IMR-90 (cell line): ENCODE measurements at regions not wholly inside any gene's neighbourhood (a gene's known extent, or its start where the extent isn't known, plus 50 kb on each side); places are given as distances from the start of the nearest gene placed in this dataset.

ENCODE experiments used
- ATAC-seq: fragments of 200-7000 bp; cut with Tn5 transposase; 2 replicates; pipeline ENCODE4 v1.9.1; 2020; ENCODE audit warnings: low read depth, mild to moderate bottlenecking, moderate library complexity
- BruUV-seq: library from RNA; stranded (reverse); fragments of 400-500 nt; replicated peaks from 2 replicates; lab custom pipeline; 2021; lab: Mats Ljungman, UMichigan
- CTCF ChIA-PET: fragments of 300-600 bp; formaldehyde crosslinking; extraction: SDS; loops from one replicate; lab custom pipeline; 2021; ENCODE audit warnings: antibody characterized with exemption; lab: Yijun Ruan, JAX
- POLR2A ChIA-PET: fragments of 300-600 bp; sonication (Branson Sonifier 250); formaldehyde crosslinking; loops from one replicate; lab custom pipeline; 2022; ENCODE audit warnings: antibody characterized with exemption; ENCODE audit not compliant: unreplicated experiment; lab: Charles Lee
- DNase-seq: peaks from one replicate; pipeline ENCODE4 v3.0.0; 2013
- H2AFZ ChIP-seq: replicated peaks from 2 replicates; pipeline ENCODE3; 2013; ENCODE audit warnings: low read length, mild to moderate bottlenecking; ENCODE audit not compliant: poor library complexity
- H2AK5ac ChIP-seq: 2 replicates; pipeline ENCODE4 v1.6.1; 2013; ENCODE audit warnings: low read depth, low read length, inconsistent platforms
- H2AK9ac ChIP-seq: replicated peaks from 2 replicates; pipeline ENCODE3; 2013; ENCODE audit warnings: mild to moderate bottlenecking, low read depth, low read length, moderate library complexity; ENCODE audit not compliant: poor library complexity
- H2BK120ac ChIP-seq: 2 replicates; pipeline ENCODE4 v1.6.1; 2013; ENCODE audit warnings: low read depth, low read length, inconsistent platforms
- H2BK15ac ChIP-seq: 3 replicates; pipeline ENCODE4 v1.6.1; 2013; ENCODE audit warnings: low read depth, low read length, inconsistent platforms
- H2BK20ac ChIP-seq: 2 replicates; pipeline ENCODE4 v1.6.1; 2013; ENCODE audit warnings: low read depth, mild to moderate bottlenecking, inconsistent platforms, low read length, moderate library complexity
- H2BK5ac ChIP-seq: 2 replicates; pipeline ENCODE4 v1.6.1; 2013; ENCODE audit warnings: mild to moderate bottlenecking, low read depth, low read length, inconsistent platforms; ENCODE audit not compliant: poor library complexity, severe bottlenecking
- H3K14ac ChIP-seq: replicated peaks from 2 replicates; pipeline ENCODE4 v1.6.1; 2013; ENCODE audit warnings: low read depth, low read length, inconsistent platforms
- H3K18ac ChIP-seq: 2 replicates; pipeline ENCODE4 v1.6.1; 2013; ENCODE audit warnings: low read depth, low read length, control low read depth
- H3K23ac ChIP-seq: 2 replicates; pipeline ENCODE4 v1.6.1; 2013; ENCODE audit warnings: low read depth, low read length, inconsistent platforms
- H3K27ac ChIP-seq: 2 replicates; pipeline ENCODE4 v1.5.1; 2013; ENCODE audit warnings: mild to moderate bottlenecking, control low read depth, low read length; ENCODE audit not compliant: insufficient read depth
- H3K27me3 ChIP-seq: 2 replicates; pipeline ENCODE4 v1.6.1; 2013; ENCODE audit warnings: low read length; ENCODE audit not compliant: control insufficient read depth, insufficient read depth
- H3K36me3 ChIP-seq: 2 replicates; pipeline ENCODE4 v1.6.1; 2013; ENCODE audit warnings: low read length, mixed read lengths; ENCODE audit not compliant: control insufficient read depth, insufficient read depth
- H3K4ac ChIP-seq: 2 replicates; pipeline ENCODE4 v1.6.1; 2013; ENCODE audit warnings: low read depth, low read length, inconsistent platforms
- H3K4me1 ChIP-seq: 2 replicates; pipeline ENCODE4 v1.6.1; 2013; ENCODE audit warnings: low read length, mixed read lengths; ENCODE audit not compliant: control insufficient read depth, insufficient read depth
- H3K4me2 ChIP-seq: 2 replicates; pipeline ENCODE4 v1.6.1; 2013; ENCODE audit warnings: low read depth, mild to moderate bottlenecking, control low read depth, low read length, moderate library complexity
- H3K4me3 ChIP-seq: 2 replicates; pipeline ENCODE4 v1.5.1; 2013; ENCODE audit warnings: low read depth, mild to moderate bottlenecking, control low read depth, low read length, moderate library complexity; ENCODE audit not compliant: insufficient read depth
- H3K56ac ChIP-seq: 2 replicates; pipeline ENCODE4 v1.6.1; 2013; ENCODE audit warnings: low read length, inconsistent platforms; ENCODE audit not compliant: insufficient read depth; ENCODE audit errors: extremely low read depth
- H3K79me1 ChIP-seq, 2 experiments: 2 replicates each; pipeline ENCODE4 v1.6.1; 2013; ENCODE audit warnings: low read length in 2 of 2, inconsistent platforms in 1 of 2, low read depth in 1 of 2
- H3K9ac ChIP-seq: 2 replicates; pipeline ENCODE4 v1.6.1; 2013; ENCODE audit warnings: low read depth, low read length, control low read depth
- H3K9me1 ChIP-seq: 2 replicates; pipeline ENCODE4 v1.6.1; 2013; ENCODE audit warnings: low read length, inconsistent platforms; ENCODE audit not compliant: insufficient read depth
- H3K9me3 ChIP-seq: 2 replicates; pipeline ENCODE4 v1.6.1; 2013; ENCODE audit warnings: low read length; ENCODE audit not compliant: control insufficient read depth, insufficient read depth
- H4K20me1 ChIP-seq: 2 replicates; pipeline ENCODE4 v1.6.1; 2013; ENCODE audit warnings: low read length, inconsistent platforms; ENCODE audit not compliant: insufficient read depth
- H4K5ac ChIP-seq: 2 replicates; pipeline ENCODE4 v1.6.1; 2013; ENCODE audit warnings: mild to moderate bottlenecking, low read depth, low read length, control low read depth
- H4K8ac ChIP-seq, 2 experiments: 2 replicates each; pipeline ENCODE4 v1.6.1; 2013; ENCODE audit warnings: low read depth in 2 of 2, low read length in 2 of 2, control low read depth in 1 of 2, inconsistent platforms in 1 of 2
- H4K91ac ChIP-seq: 2 replicates; pipeline ENCODE4 v1.6.1; 2013; ENCODE audit warnings: low read depth, low read length, inconsistent platforms; ENCODE audit not compliant: insufficient read depth
- CEBPB ChIP-seq: IDR thresholded peaks from 2 replicates; pipeline ENCODE4 v1.6.1; 2012; ENCODE audit warnings: low read depth, low read length, improper control_type of control experiment
- CTCF ChIP-seq: conservative IDR thresholded peaks from 2 replicates; pipeline ENCODE4 v1.5.1; 2012; ENCODE audit warnings: mild to moderate bottlenecking, low read depth, low read length, improper control_type of control experiment
- RFX5 ChIP-seq: IDR thresholded peaks from 2 replicates; pipeline ENCODE4 v1.8.0; 2012; ENCODE audit warnings: low read depth, mild to moderate bottlenecking, low read length, moderate library complexity
- WGBS, 2 experiments: methylation state at CpG; one replicate each; pipeline versions ENCODE4 v1.1.5 to v1.1.7; 2013; ENCODE audit warnings: missing lambda C conversion rate in 2 of 2; ENCODE audit not compliant: insufficient read length in 1 of 2; ENCODE audit errors: extremely low coverage in 2 of 2; 5-methylcytosine and 5-hydroxymethylcytosine counted together
- dilution Hi-C: fragments of 300-500 bp; cut with HindIII; formaldehyde crosslinking; loops from one replicate; pipeline ENCODE4 v1.14.3; 2018; ENCODE audit warnings: low sequenced_read_pairs; ENCODE audit not compliant: unreplicated experiment
- in situ Hi-C: fragments of 300-500 bp; cut with MboI; formaldehyde crosslinking; loops from 3 replicates; pipeline ENCODE4 v1.14.3; 2019; ENCODE audit warnings: low sequenced_read_pairs, inconsistent platforms, mixed read lengths
- intact Hi-C: fragments of 100-400 bp; cut with micrococcal nuclease; formaldehyde crosslinking; loops from 2 replicates; pipeline ENCODE4 v1.10.0; 2022

GRCh38 chr10:78720091-78720490, 348.7 kb upstream of the ZMIZ1 start:
- H3K4me2 ChIP-seq = no peak overlapping the region
- intact Hi-C loops (no loop called here), dilution Hi-C loops (no loop called here), in situ Hi-C loops (no loop called here)
- TF ChIP-seq CEBPB = no peak
- TF ChIP-seq RFX5 = no peak
- TF ChIP-seq CTCF = no peak
- H3K18ac ChIP-seq = no peak overlapping the region
- peaks cover 12% of the 10 kb centered on the region for H3K4me1 ChIP-seq
- H4K20me1 ChIP-seq = no peaks in the 10 kb centered on the region
- no peak for ATAC-seq
- CTCF ChIA-PET = interaction anchor here (0.7 kb wide), 1 partner anchor 12 kb away, joined by 4 read pairs; no protein-coding TSS in a partner anchor
- H2AFZ ChIP-seq = no peak overlapping the region
- DNase-seq = no peak
- H3K56ac ChIP-seq = no peak overlapping the region
- H2AK9ac ChIP-seq = no peak overlapping the region
- H3K9me1 ChIP-seq = peaks cover 5% of the 10 kb centered on the region; the same call in 1 of the 2 replicates
- no peak overlapping the region for H4K5ac ChIP-seq
- POLR2A ChIA-PET = no interaction called here
- H2BK120ac ChIP-seq = no peak overlapping the region
- no peak overlapping the region for H3K9ac ChIP-seq
- no peak overlapping the region for H2BK15ac ChIP-seq
- H3K27ac ChIP-seq = no peak overlapping the region
- no peak overlapping the region for H2BK5ac ChIP-seq
- H2AK5ac ChIP-seq = no peak overlapping the region
- H3K9me3 ChIP-seq = peaks cover 3% of the 10 kb centered on the region; the same call in 1 of the 2 replicates
- H3K4ac ChIP-seq = no peak overlapping the region
- H2BK20ac ChIP-seq = no peak overlapping the region
- H3K79me1 ChIP-seq = no peaks in the 10 kb centered on the region
- no peak overlapping the region for H3K14ac ChIP-seq
- H4K91ac ChIP-seq = no peak overlapping the region
- H3K27me3 ChIP-seq = peaks cover 13% of the 10 kb centered on the region
- WGBS, 2 experiments = 90% methylated on average over 2 of the region's 6 CpGs; no CpG with 5 or more reads in 1 of the 2 experiments
- H3K4me3 ChIP-seq = no peak overlapping the region
- H3K23ac ChIP-seq = no peak overlapping the region
- BruUV-seq = no TSS peak
- no peaks in the 10 kb centered on the region for H3K36me3 ChIP-seq
- H4K8ac ChIP-seq = no peak overlapping the region
